ENCODE measurements at regions not wholly inside any gene's neighbourhood (a gene's known extent, or its start where the extent isn't known, plus 50 kb on each side); places are given as distances from the start of the nearest gene placed in this dataset.

GRCh38 chr14:83534995-83535394 is 1994.9 kb upstream of the FLRT2 start:
- no peak for TF ChIP-seq CTCF (IDR thresholded peaks at IDR 0.05)
- Histone ChIP-seq H3K9me3 (no peaks in the 10 kb centered on the region), H3K36me3 (no peaks in the 10 kb centered on the region), H3K9ac (ENCODE audit: low read depth in 2 of 2, low read length in 2 of 2) (no peak overlapping the region), H3K4me1 (no peaks in the 10 kb centered on the region), H3K4me3 (no peak overlapping the region), H3K27ac (no peak overlapping the region), H3K27me3 (no peaks in the 10 kb centered on the region)
- intact Hi-C loops (cut with DNase I): no loop called here
- no peak for DNase-seq

- Histone ChIP-seq H3K4me1 (no peaks in the 10 kb centered on the region), H3K27me3 (no peaks in the 10 kb centered on the region), H3K27ac (no peak overlapping the region), H3K36me3 (no peaks in the 10 kb centered on the region), H3K9me3 (no peaks in the 10 kb centered on the region), H3K9ac (ENCODE audit: low read depth in 2 of 2, low read length in 2 of 2) (no peak overlapping the region), H3K4me3 (no peak overlapping the region)
- intact Hi-C loops (cut with DNase I): no loop called here
- TF ChIP-seq CTCF (IDR thresholded peaks at IDR 0.05): no peak
- no peak for DNase-seq
Observed at GRCh38 chr14:83535444-83535843, 1994.5 kb upstream of the FLRT2 start.

- Histone ChIP-seq H3K27me3 (no peaks in the 10 kb centered on the region), H3K4me3 (no peak overlapping the region), H3K4me1 (no peaks in the 10 kb centered on the region), H3K9me3 (no peaks in the 10 kb centered on the region), H3K27ac (no peak overlapping the region), H3K36me3 (no peaks in the 10 kb centered on the region), H3K9ac (ENCODE audit: low read depth in 2 of 2, low read length in 2 of 2) (no peak overlapping the region)
- intact Hi-C loops (cut with DNase I): no loop called here
- no peak for DNase-seq
- no peak for TF ChIP-seq CTCF (IDR thresholded peaks at IDR 0.05)
Observed at GRCh38 chr14:83541147-83541546, 1988.8 kb upstream of the FLRT2 start.

GRCh38 chr14:83548061-83548839 is 1981.7 kb upstream of the FLRT2 start:
- H3K27me3 ChIP-seq: no peaks in the 10 kb centered on the region
- DNase-seq: no peak
- intact Hi-C loops (cut with DNase I): no loop called here

GRCh38 chr14:83556065-83556464 is 1973.9 kb upstream of the FLRT2 start:
- TF ChIP-seq CTCF (IDR thresholded peaks at IDR 0.05): no peak
- DNase-seq: no peak
- H3K36me3 ChIP-seq: no peaks in the 10 kb centered on the region
- H3K9me3 ChIP-seq: no peaks in the 10 kb centered on the region
- H3K27ac ChIP-seq: no peak overlapping the region
- H3K27me3 ChIP-seq: no peaks in the 10 kb centered on the region
- no peaks in the 10 kb centered on the region for H3K4me1 ChIP-seq
- intact Hi-C loops (cut with DNase I): no loop called here
- H3K4me3 ChIP-seq: no peak overlapping the region
- no peak overlapping the region for H3K9ac ChIP-seq (ENCODE audit: low read depth in 2 of 2, low read length in 2 of 2)

More at GRCh38 chr14:83548061-83548839, 1981.7 kb upstream of the FLRT2 start:
- Histone ChIP-seq H3K27ac (no peak overlapping the region), H3K4me1 (no peaks in the 10 kb centered on the region), H3K36me3 (no peaks in the 10 kb centered on the region), H3K9me3 (no peaks in the 10 kb centered on the region), H3K4me3 (no peak overlapping the region), H3K9ac (ENCODE audit: low read depth in 2 of 2, low read length in 2 of 2) (no peak overlapping the region)
- no peak for TF ChIP-seq CTCF (IDR thresholded peaks at IDR 0.05)
